Mucosa of rectum (tissue), 2 donors: ENCODE measurements at regions not wholly inside any gene's neighbourhood (a gene's known extent, or its start where the extent isn't known, plus 50 kb on each side); places are given as distances from the start of the nearest gene placed in this dataset.

Experiments used
- H3K27ac ChIP-seq, 2 donors: one replicate each; pipeline ENCODE4 v1.7.0; 2013; ENCODE audit warnings: inconsistent platforms in 2 of 2, low read depth in 2 of 2, low read length in 2 of 2
- H3K27me3 ChIP-seq, 2 donors: one replicate each; pipeline ENCODE4 v1.7.0; 2013; ENCODE audit warnings: low read length in 2 of 2; ENCODE audit not compliant: control insufficient read depth in 2 of 2, insufficient read depth in 2 of 2
- H3K36me3 ChIP-seq, 2 donors: one replicate each; pipeline ENCODE4 v1.7.0; 2013; ENCODE audit warnings: low read length in 2 of 2; ENCODE audit not compliant: control insufficient read depth in 2 of 2, insufficient read depth in 2 of 2
- H3K4me1 ChIP-seq, 2 donors: one replicate each; pipeline ENCODE4 v1.7.0; 2013; ENCODE audit warnings: low read length in 2 of 2, mild to moderate bottlenecking in 1 of 2; ENCODE audit not compliant: control insufficient read depth in 2 of 2, insufficient read depth in 2 of 2
- H3K4me3 ChIP-seq, 2 donors: one replicate each; pipeline ENCODE4 v1.7.0; 2013; ENCODE audit warnings: low read length in 2 of 2
- H3K9ac ChIP-seq, 2 donors: one replicate each; pipeline ENCODE4 v1.7.0; 2013; ENCODE audit warnings: low read length in 2 of 2, low read depth in 1 of 2, mild to moderate bottlenecking in 1 of 2
- H3K9me3 ChIP-seq, 2 donors: one replicate each; pipeline ENCODE4 v1.7.0; 2013; ENCODE audit warnings: low read length in 2 of 2; ENCODE audit not compliant: control insufficient read depth in 2 of 2
- donor health status: healthy.
- donor health status: Normal muscosa, but diverticular disease.

GRCh38 chr4:35167385-35167784, 1076.9 kb downstream of the ARAP2 start:
- no peaks in the 10 kb centered on the region for H3K36me3 ChIP-seq
- H3K27ac ChIP-seq, result no peak overlapping the region
- peaks cover 0 to 2% of the 10 kb centered on the region in 2 donors for H3K9me3 ChIP-seq
- H3K27me3 ChIP-seq, result no peaks in the 10 kb centered on the region
- no peaks in the 10 kb centered on the region for H3K4me1 ChIP-seq
- no peak overlapping the region for H3K9ac ChIP-seq
- H3K4me3 ChIP-seq, result no peak overlapping the region

GRCh38 chr4:35175487-35175886, 1068.8 kb downstream of the ARAP2 start:
- Histone ChIP-seq H3K4me1 (no peaks in the 10 kb centered on the region), H3K4me3 (no peak overlapping the region), H3K9me3 (no peaks in the 10 kb centered on the region), H3K36me3 (no peaks in the 10 kb centered on the region), H3K9ac (no peak overlapping the region), H3K27ac (no peak overlapping the region), H3K27me3 (no peaks in the 10 kb centered on the region)

GRCh38 chr4:35175894-35176293, 1068.4 kb downstream of the ARAP2 start:
- H3K27ac ChIP-seq, result no peak overlapping the region
- no peaks in the 10 kb centered on the region for H3K9me3 ChIP-seq
- H3K36me3 ChIP-seq, result no peaks in the 10 kb centered on the region
- no peaks in the 10 kb centered on the region for H3K4me1 ChIP-seq
- H3K9ac ChIP-seq, result no peak overlapping the region
- no peak overlapping the region for H3K4me3 ChIP-seq
- H3K27me3 ChIP-seq, result no peaks in the 10 kb centered on the region

- H3K4me1 ChIP-seq, result no peaks in the 10 kb centered on the region
- H3K9me3 ChIP-seq, result peaks cover 0 to 6% of the 10 kb centered on the region in 2 donors
- H3K4me3 ChIP-seq, result no peak overlapping the region
- H3K9ac ChIP-seq, result no peak overlapping the region
- H3K36me3 ChIP-seq, result no peaks in the 10 kb centered on the region
- no peak overlapping the region for H3K27ac ChIP-seq
- H3K27me3 ChIP-seq, result no peaks in the 10 kb centered on the region
Measured at GRCh38 chr4:35182451-35182850, 1061.9 kb downstream of the ARAP2 start.

- H3K4me1 ChIP-seq, result no peaks in the 10 kb centered on the region
- H3K27me3 ChIP-seq, result no peaks in the 10 kb centered on the region
- H3K9me3 ChIP-seq, result no peaks in the 10 kb centered on the region
- no peak overlapping the region for H3K4me3 ChIP-seq
- no peaks in the 10 kb centered on the region for H3K36me3 ChIP-seq
- no peak overlapping the region for H3K27ac ChIP-seq
- no peak overlapping the region for H3K9ac ChIP-seq
Measured at GRCh38 chr4:35189988-35190613, 1054.2 kb downstream of the ARAP2 start.

GRCh38 chr4:35201403-35201802, 1042.9 kb downstream of the ARAP2 start:
- H3K9ac ChIP-seq, result no peak overlapping the region
- no peaks in the 10 kb centered on the region for H3K4me1 ChIP-seq
- H3K36me3 ChIP-seq, result no peaks in the 10 kb centered on the region
- H3K4me3 ChIP-seq, result no peak overlapping the region
- no peaks in the 10 kb centered on the region for H3K27me3 ChIP-seq
- no peaks in the 10 kb centered on the region for H3K9me3 ChIP-seq
- no peak overlapping the region for H3K27ac ChIP-seq

GRCh38 chr4:35216636-35217035, 1027.7 kb downstream of the ARAP2 start:
- H3K27me3 ChIP-seq, result no peaks in the 10 kb centered on the region
- no peaks in the 10 kb centered on the region for H3K9me3 ChIP-seq
- H3K4me1 ChIP-seq, result no peaks in the 10 kb centered on the region
- H3K9ac ChIP-seq, result no peak overlapping the region
- no peak overlapping the region for H3K27ac ChIP-seq
- no peaks in the 10 kb centered on the region for H3K36me3 ChIP-seq
- no peak overlapping the region for H3K4me3 ChIP-seq

- Histone ChIP-seq H3K4me1 (no peaks in the 10 kb centered on the region), H3K9ac (no peak overlapping the region), H3K27me3 (no peaks in the 10 kb centered on the region), H3K27ac (no peak overlapping the region), H3K9me3 (no peaks in the 10 kb centered on the region), H3K36me3 (no peaks in the 10 kb centered on the region), H3K4me3 (no peak overlapping the region)
Measured at GRCh38 chr4:35217331-35217730, 1027.0 kb downstream of the ARAP2 start.

- no peak overlapping the region for H3K9ac ChIP-seq
Measured at GRCh38 chr4:35228313-35228712, 1016.0 kb downstream of the ARAP2 start.

GRCh38 chr4:35229021-35229420, 1015.3 kb downstream of the ARAP2 start:
- Histone ChIP-seq H3K4me1 (no peaks in the 10 kb centered on the region), H3K9me3 (peaks cover 0 to 6% of the 10 kb centered on the region in 2 donors), H3K4me3 (no peak overlapping the region), H3K27ac (no peak overlapping the region), H3K36me3 (no peaks in the 10 kb centered on the region), H3K9ac (no peak overlapping the region), H3K27me3 (no peaks in the 10 kb centered on the region)

More at GRCh38 chr4:35228313-35228712, 1016.0 kb downstream of the ARAP2 start:
- H3K27ac ChIP-seq, result no peak overlapping the region
- H3K4me1 ChIP-seq, result no peaks in the 10 kb centered on the region
- H3K4me3 ChIP-seq, result no peak overlapping the region
- H3K27me3 ChIP-seq, result no peaks in the 10 kb centered on the region
- no peaks in the 10 kb centered on the region for H3K36me3 ChIP-seq
- peaks cover 0 to 6% of the 10 kb centered on the region in 2 donors for H3K9me3 ChIP-seq

- no peak overlapping the region for H3K4me3 ChIP-seq
- no peaks in the 10 kb centered on the region for H3K4me1 ChIP-seq
- no peak overlapping the region for H3K27ac ChIP-seq
- H3K27me3 ChIP-seq, result no peaks in the 10 kb centered on the region
- no peaks in the 10 kb centered on the region for H3K36me3 ChIP-seq
- H3K9ac ChIP-seq, result no peak overlapping the region
- no peaks in the 10 kb centered on the region for H3K9me3 ChIP-seq
Measured at GRCh38 chr4:35237924-35238323, 1006.4 kb downstream of the ARAP2 start.
